ENCODE measurements at regions not wholly inside any gene's neighbourhood (a gene's known extent, or its start where the extent isn't known, plus 50 kb on each side); places are given as distances from the start of the nearest gene placed in this dataset.

DNA sequence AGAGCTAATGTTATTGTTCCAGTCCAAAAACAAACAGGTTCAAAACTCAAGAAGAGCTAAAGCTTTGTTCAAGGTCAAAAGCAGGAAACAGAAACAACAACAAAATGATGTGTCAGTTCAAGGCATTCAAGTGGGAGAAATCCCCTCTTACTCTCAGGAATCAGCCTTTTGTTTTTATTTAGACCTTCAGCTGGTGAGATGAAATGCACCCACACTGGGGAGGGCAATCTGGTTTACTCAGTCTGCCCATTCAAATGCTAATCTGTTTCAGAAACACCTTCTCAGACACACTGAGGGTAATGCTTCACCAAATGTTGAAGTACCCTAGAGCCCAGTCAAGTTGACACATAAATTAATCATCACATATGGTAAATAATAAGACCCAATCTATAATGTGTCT is 150.6 kb downstream of the TMX3 start:
- TF ChIP-seq, protein P1, sequence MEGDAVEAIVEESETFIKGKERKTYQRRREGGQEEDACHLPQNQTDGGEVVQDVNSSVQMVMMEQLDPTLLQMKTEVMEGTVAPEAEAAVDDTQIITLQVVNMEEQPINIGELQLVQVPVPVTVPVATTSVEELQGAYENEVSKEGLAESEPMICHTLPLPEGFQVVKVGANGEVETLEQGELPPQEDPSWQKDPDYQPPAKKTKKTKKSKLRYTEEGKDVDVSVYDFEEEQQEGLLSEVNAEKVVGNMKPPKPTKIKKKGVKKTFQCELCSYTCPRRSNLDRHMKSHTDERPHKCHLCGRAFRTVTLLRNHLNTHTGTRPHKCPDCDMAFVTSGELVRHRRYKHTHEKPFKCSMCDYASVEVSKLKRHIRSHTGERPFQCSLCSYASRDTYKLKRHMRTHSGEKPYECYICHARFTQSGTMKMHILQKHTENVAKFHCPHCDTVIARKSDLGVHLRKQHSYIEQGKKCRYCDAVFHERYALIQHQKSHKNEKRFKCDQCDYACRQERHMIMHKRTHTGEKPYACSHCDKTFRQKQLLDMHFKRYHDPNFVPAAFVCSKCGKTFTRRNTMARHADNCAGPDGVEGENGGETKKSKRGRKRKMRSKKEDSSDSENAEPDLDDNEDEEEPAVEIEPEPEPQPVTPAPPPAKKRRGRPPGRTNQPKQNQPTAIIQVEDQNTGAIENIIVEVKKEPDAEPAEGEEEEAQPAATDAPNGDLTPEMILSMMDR (IDR thresholded peaks at IDR 0.05; ENCODE audit: low read length): no peak
- no peak for TF ChIP-seq EZH2 (IDR thresholded peaks at IDR 0.05; ENCODE audit: borderline replicate concordance, low read length)

Measured in OCI-LY1 (cell line).